Osteocyte (in vitro differentiated cells): ENCODE measurements at regions not wholly inside any gene's neighbourhood (a gene's known extent, or its start where the extent isn't known, plus 50 kb on each side); places are given as distances from the start of the nearest gene placed in this dataset.

ENCODE experiments used
- DNase-seq: peaks from one replicate; pipeline ENCODE4 v3.0.0; 2021; ENCODE audit warnings: mixed read lengths; ENCODE audit not compliant: unreplicated experiment; ENCODE audit errors: extremely low spot score
- H3K27ac Mint-ChIP-seq: one replicate; pipeline ENCODE4 v1.8.0; 2021; ENCODE audit warnings: mild to moderate bottlenecking, mixed read lengths; ENCODE audit not compliant: unreplicated experiment
- H3K27me3 Mint-ChIP-seq: one replicate; pipeline ENCODE4 v1.8.0; 2021; ENCODE audit warnings: mixed read lengths; ENCODE audit not compliant: unreplicated experiment
- H3K36me3 Mint-ChIP-seq: one replicate; pipeline ENCODE4 v1.8.0; 2021; ENCODE audit warnings: mixed read lengths; ENCODE audit not compliant: unreplicated experiment
- H3K4me1 Mint-ChIP-seq: one replicate; pipeline ENCODE4 v1.8.0; 2021; ENCODE audit warnings: mixed read lengths; ENCODE audit not compliant: unreplicated experiment
- H3K4me3 Mint-ChIP-seq: one replicate; pipeline ENCODE4 v1.8.0; 2021; ENCODE audit warnings: mild to moderate bottlenecking, moderate library complexity, mixed read lengths; ENCODE audit not compliant: unreplicated experiment
- H3K9me3 Mint-ChIP-seq: one replicate; pipeline ENCODE4 v1.8.0; 2021; ENCODE audit warnings: mixed read lengths; ENCODE audit not compliant: unreplicated experiment
- TF ChIP-seq, protein P1 (sequence below): fragments of 200-600 bp; sonication (generic); IDR thresholded peaks from 2 replicates; pipeline ENCODE4 v1.5.0; 2021; ENCODE audit warnings: antibody characterized with exemption, mild to moderate bottlenecking, moderate library complexity

DNA sequence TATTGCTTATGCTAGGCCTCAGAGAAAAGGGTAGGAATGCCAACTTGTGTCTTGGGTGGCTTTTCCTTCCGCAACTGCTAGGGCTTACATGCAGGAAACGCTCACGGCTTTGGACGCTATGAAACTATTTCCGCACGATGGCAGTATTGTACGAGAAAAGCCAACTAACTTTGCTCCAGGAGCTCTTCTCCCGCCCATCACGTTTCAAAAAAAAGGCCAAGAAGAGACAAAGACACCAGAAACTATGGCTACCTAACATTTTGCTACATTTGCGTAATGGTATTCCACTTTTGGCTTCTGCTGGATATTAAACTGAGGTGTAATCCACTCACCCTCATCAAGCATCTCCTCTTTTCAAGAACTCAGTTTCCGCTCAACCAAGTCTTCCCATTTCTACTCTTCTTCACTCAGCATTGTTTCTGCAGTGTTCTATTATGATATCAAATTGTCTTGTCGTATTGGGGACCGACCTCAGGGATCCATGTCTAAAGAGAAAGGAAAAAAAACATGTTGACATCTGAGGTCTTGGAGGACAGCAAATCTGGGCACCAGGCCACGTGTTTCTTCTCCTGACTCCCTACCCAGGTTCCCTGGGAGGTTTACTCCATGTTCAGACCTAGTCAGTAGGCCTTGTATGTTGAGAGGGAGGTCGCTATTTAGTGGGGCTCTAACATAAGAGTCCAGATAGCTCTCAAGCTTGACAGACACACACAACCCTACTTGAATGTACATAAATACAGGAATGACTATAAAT, 239.4 kb upstream of the STK26 start:
- Mint-ChIP-seq H3K4me3 (no peak overlapping the region), H3K27me3 (no peaks in the 10 kb centered on the region), H3K27ac (no peak overlapping the region), H3K4me1 (no peaks in the 10 kb centered on the region), H3K9me3 (no peaks in the 10 kb centered on the region), H3K36me3 (no peaks in the 10 kb centered on the region)
- TF ChIP-seq, protein P1, sequence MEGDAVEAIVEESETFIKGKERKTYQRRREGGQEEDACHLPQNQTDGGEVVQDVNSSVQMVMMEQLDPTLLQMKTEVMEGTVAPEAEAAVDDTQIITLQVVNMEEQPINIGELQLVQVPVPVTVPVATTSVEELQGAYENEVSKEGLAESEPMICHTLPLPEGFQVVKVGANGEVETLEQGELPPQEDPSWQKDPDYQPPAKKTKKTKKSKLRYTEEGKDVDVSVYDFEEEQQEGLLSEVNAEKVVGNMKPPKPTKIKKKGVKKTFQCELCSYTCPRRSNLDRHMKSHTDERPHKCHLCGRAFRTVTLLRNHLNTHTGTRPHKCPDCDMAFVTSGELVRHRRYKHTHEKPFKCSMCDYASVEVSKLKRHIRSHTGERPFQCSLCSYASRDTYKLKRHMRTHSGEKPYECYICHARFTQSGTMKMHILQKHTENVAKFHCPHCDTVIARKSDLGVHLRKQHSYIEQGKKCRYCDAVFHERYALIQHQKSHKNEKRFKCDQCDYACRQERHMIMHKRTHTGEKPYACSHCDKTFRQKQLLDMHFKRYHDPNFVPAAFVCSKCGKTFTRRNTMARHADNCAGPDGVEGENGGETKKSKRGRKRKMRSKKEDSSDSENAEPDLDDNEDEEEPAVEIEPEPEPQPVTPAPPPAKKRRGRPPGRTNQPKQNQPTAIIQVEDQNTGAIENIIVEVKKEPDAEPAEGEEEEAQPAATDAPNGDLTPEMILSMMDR, result no peak
- DNase-seq, result no peak

DNA sequence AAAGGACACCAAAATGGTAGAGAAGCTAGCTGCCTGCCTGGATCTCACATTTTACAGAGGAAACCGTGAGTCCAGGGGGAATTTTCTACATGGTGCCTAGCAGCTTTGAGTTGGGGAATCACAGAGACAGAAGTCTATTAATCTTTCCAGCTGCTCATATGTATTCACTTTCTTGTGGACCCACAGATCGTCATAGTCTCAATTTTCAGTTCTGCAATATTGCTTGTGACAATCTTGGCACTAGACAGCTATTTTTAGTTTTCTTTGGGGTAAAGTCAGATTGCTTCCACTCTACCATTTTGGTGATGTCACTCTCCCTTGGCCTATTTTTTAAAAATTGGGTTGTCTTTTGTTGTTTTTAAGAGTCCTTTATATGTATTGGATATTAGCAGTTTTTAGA, 233.4 kb upstream of the STK26 start:
- Mint-ChIP-seq H3K36me3 (peaks cover 6% of the 10 kb centered on the region), H3K27ac (no peak overlapping the region), H3K27me3 (no peaks in the 10 kb centered on the region), H3K4me1 (no peaks in the 10 kb centered on the region), H3K4me3 (no peak overlapping the region), H3K9me3 (no peaks in the 10 kb centered on the region)
- TF ChIP-seq, protein P1, result no peak
- DNase-seq, result no peak

DNA sequence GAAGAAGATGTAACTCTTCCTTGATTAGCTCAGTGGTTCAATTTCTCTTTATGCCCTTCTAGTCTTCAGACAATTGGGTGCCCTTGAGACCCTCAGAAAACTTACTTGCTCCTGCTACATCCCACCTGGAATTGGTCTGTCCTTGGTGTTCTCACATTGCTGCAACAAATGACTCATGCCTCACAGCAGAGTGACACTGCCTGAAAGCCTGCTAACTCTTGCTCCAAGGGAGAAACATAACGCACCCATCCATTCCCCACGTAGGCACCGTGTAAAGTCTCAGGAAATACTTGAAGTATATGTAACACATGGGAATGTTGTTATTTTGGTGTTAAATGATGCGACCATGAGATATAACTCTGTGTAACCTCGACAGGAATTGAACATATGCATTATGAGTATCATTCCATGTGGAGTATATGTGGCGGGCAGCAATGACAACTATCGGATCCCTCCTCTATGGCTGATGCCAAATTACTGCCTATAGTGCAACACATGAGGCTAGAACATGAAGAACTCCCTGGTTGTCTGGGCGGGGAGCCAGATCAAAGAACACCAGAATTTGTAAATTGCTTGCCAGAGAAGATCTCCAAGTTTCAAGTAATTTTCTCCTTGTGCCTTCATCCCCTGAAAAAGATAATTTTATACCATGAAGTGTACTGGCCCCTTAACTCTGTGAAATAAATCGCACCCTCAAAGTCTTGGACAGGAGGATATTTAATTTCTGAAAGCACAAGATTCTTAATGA, 231.3 kb upstream of the STK26 start:
- H3K9me3 Mint-ChIP-seq, result no peaks in the 10 kb centered on the region
- DNase-seq, result no peak
- no peak overlapping the region for H3K27ac Mint-ChIP-seq
- H3K36me3 Mint-ChIP-seq, result peaks cover 6% of the 10 kb centered on the region
- no peak overlapping the region for H3K4me3 Mint-ChIP-seq
- no peaks in the 10 kb centered on the region for H3K27me3 Mint-ChIP-seq
- H3K4me1 Mint-ChIP-seq, result no peaks in the 10 kb centered on the region
- TF ChIP-seq, protein P1, result no peak

DNA sequence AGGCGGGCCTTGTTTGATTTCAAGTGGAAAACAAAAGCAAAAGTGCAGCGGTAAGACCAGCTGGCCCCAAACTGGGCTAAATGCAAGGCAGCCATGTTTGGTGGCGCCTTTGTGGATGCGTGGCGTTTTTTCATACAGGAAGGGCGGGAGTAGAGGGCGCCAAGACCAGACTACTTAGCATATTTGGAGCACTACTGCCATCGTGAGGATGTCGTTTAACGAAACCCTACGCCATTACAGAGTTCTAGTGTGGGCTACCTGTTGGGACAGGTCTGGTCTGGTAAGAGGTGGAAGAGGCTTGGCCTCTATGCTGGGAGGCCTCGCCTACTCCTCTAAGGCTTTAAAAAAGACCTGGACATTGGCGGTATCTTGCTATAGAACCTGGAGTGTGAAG, 230.7 kb upstream of the STK26 start:
- H3K27ac Mint-ChIP-seq, result no peak overlapping the region
- no peak for DNase-seq
- H3K36me3 Mint-ChIP-seq, result peaks cover 6% of the 10 kb centered on the region
- H3K27me3 Mint-ChIP-seq, result no peaks in the 10 kb centered on the region
- no peaks in the 10 kb centered on the region for H3K4me1 Mint-ChIP-seq
- H3K4me3 Mint-ChIP-seq, result no peak overlapping the region
- TF ChIP-seq, protein P1, result no peak
- no peaks in the 10 kb centered on the region for H3K9me3 Mint-ChIP-seq

DNA sequence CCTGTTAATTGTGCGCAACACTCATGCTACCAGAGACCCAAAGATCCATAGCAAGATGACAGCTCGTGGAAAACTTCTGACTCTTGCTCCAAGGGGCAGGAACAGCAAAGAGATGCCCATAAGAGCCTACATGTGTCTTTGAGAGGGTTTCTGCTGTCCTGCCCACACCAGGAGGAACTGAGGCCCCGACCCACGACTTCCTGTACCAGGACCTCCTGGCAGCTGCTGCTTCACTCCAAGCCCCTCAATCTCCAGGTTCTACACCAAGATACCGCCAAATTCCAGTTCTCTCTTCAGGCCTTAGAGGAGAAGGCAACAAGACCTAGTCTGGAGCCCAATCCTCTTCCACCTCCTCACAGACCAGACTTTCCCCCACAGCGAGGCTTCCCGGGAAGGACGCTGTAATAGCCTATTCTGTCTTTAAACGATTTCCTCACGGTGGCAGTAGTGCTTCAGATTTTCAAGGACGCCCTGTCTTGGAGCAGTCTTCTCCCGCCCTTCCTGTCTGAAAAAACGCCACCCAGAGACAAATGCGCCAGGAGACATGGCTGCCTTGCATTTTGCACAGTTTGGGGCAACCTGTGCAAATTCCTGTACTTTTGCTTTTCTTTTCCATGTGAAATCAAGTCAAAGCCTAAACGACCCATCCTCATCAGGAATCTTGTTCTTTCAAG, 230.2 kb upstream of the STK26 start:
- Mint-ChIP-seq H3K27ac (no peak overlapping the region), H3K27me3 (no peaks in the 10 kb centered on the region), H3K36me3 (peaks cover 6% of the 10 kb centered on the region), H3K4me3 (no peak overlapping the region), H3K4me1 (no peaks in the 10 kb centered on the region), H3K9me3 (no peaks in the 10 kb centered on the region)
- no peak for DNase-seq
- TF ChIP-seq, protein P1, result no peak
